ENCODE measurements at regions not wholly inside any gene's neighbourhood (a gene's known extent, or its start where the extent isn't known, plus 50 kb on each side); places are given as distances from the start of the nearest gene placed in this dataset.
A peak's percentile ranks its signal among the peaks of the same experiment; 100 is the strongest.

GRCh38 chr11:27183672-27184457, 143.2 kb downstream of the BBOX1 start:
- CTCF ChIA-PET, result interaction anchor here (0.6 to 5.9 kb wide), 42 partner anchors 8 to 899 kb away, joined by 3 to 134 read pairs (median 4); no protein-coding TSS in a partner anchor
- no peak for TF ChIP-seq ZNF555 (tag by site-specific recombination; conservative IDR thresholded peaks at IDR 0.05)
- no peak for TF ChIP-seq ZBTB48 (tag by site-specific recombination; IDR thresholded peaks at IDR 0.05)
- TF ChIP-seq ZNF23 (tag by site-specific recombination; IDR thresholded peaks at IDR 0.05; ENCODE audit: borderline replicate concordance), result no peak
- TF ChIP-seq ZBTB1 (tag by site-specific recombination; IDR thresholded peaks at IDR 0.05), result no peak
- TF ChIP-seq MZF1 (tag by site-specific recombination; IDR thresholded peaks at IDR 0.05; ENCODE audit: borderline replicate concordance), result no peak
- no peak for TF ChIP-seq ZFP37 (tag by site-specific recombination; IDR thresholded peaks at IDR 0.05)
- 0 out of 2 replicates have a peak, but pooled peaks have one; percentile 42 for TF ChIP-seq ZNF660 (tag by site-specific recombination; IDR thresholded peaks at IDR 0.05)
- TF ChIP-seq ZNF654 (tag by site-specific recombination; IDR thresholded peaks at IDR 0.05; ENCODE audit: low read depth), result peak; percentile 78
- POLR2A ChIA-PET, result interaction anchor here (0.6 to 1.0 kb wide), 3 partner anchors 26 to 302 kb away, joined by 3 to 4 read pairs (median 3); no protein-coding TSS in a partner anchor

GRCh38 chr11:27179334-27179733, 138.7 kb downstream of the BBOX1 start:
- Histone ChIP-seq H3K9me3 (ENCODE audit: control insufficient read depth, insufficient read depth, low read depth, low read length) (no peaks in the 10 kb centered on the region), H3K27ac (ENCODE audit: extremely low read depth, low read depth, low read length) (no peak overlapping the region), H3K4me1 (ENCODE audit: control insufficient read depth, insufficient read depth, low read length) (no peaks in the 10 kb centered on the region), H3K4me3 (ENCODE audit: low read depth, low read length) (no peak overlapping the region), H3K36me3 (ENCODE audit: control insufficient read depth in 2 of 2, insufficient read depth in 1 of 2, low read length in 2 of 2) (peaks cover 0 to 10% of the 10 kb centered on the region in 2 experiments; a peak in 2 of 3 replicates)
- POLR2A ChIA-PET, result no interaction called here
- CTCF ChIA-PET, result interaction anchor here (0.7 to 3.3 kb wide), 7 partner anchors 18 to 320 kb away, joined by 3 to 15 read pairs (median 4); no protein-coding TSS in a partner anchor
- no peak for TF ChIP-seq RBAK (tag by site-specific recombination; IDR thresholded peaks at IDR 0.05)
- no peak for TF ChIP-seq ZNF768 (tag by site-specific recombination; IDR thresholded peaks at IDR 0.05)

More at GRCh38 chr11:27183672-27184457, 143.2 kb downstream of the BBOX1 start:
- Histone ChIP-seq H3K27ac (ENCODE audit: extremely low read depth, low read depth, low read length) (no peak overlapping the region), H3K36me3 (ENCODE audit: control insufficient read depth in 2 of 2, insufficient read depth in 1 of 2, low read length in 2 of 2) (peaks cover 0 to 8% of the 10 kb centered on the region in 2 experiments; a peak in 2 of 3 replicates), H3K9me3 (ENCODE audit: control insufficient read depth, insufficient read depth, low read depth, low read length) (no peaks in the 10 kb centered on the region), H3K4me1 (ENCODE audit: control insufficient read depth, insufficient read depth, low read length) (no peaks in the 10 kb centered on the region), H3K4me3 (ENCODE audit: low read depth, low read length) (no peak overlapping the region)

- no peak overlapping the region for H3K27ac ChIP-seq (ENCODE audit: extremely low read depth, low read depth, low read length)
- ChIA-PET POLR2A (no interaction called here), CTCF (interaction anchor here (0.8 to 3.3 kb wide), 6 partner anchors 18 to 320 kb away, joined by 3 to 15 read pairs (median 4); no protein-coding TSS in a partner anchor)
- no peaks in the 10 kb centered on the region for H3K9me3 ChIP-seq (ENCODE audit: control insufficient read depth, insufficient read depth, low read depth, low read length)
- H3K36me3 ChIP-seq (ENCODE audit: control insufficient read depth in 2 of 2, insufficient read depth in 1 of 2, low read length in 2 of 2), result peaks cover 0 to 10% of the 10 kb centered on the region in 2 experiments; a peak in 2 of 3 replicates
- no peak for TF ChIP-seq ZNF169 (tag by site-specific recombination; IDR thresholded peaks at IDR 0.05)
- TF ChIP-seq ZNF548 (tag by site-specific recombination; IDR thresholded peaks at IDR 0.05), result no peak
- no peak for TF ChIP-seq ZNF677 (tag by site-specific recombination; IDR thresholded peaks at IDR 0.05)
- no peak for TF ChIP-seq ZNF707 (tag by site-specific recombination; IDR thresholded peaks at IDR 0.05)
- no peak for TF ChIP-seq ZNF704 (tag by site-specific recombination; IDR thresholded peaks at IDR 0.05)
- TF ChIP-seq ELK4 (IDR thresholded peaks at IDR 0.05; ENCODE audit: borderline replicate concordance, low read depth, low read length), result no peak
- no peak for TF ChIP-seq KLF16 (tag by site-specific recombination; IDR thresholded peaks at IDR 0.05)
- no peak for TF ChIP-seq GFI1B (tag by site-specific recombination; IDR thresholded peaks at IDR 0.05)
- TF ChIP-seq ZNF768 (tag by site-specific recombination; IDR thresholded peaks at IDR 0.05), result no peak
- TF ChIP-seq ZNF473 (tag by site-specific recombination; IDR thresholded peaks at IDR 0.05), result no peak
- no peak for TF ChIP-seq REPIN1 (tag by site-specific recombination; IDR thresholded peaks at IDR 0.05; ENCODE audit: low read depth)
- TF ChIP-seq ZNF350 (tag by site-specific recombination; IDR thresholded peaks at IDR 0.05), result no peak
- no peak for TF ChIP-seq EGR2 (tag by site-specific recombination; IDR thresholded peaks at IDR 0.05; ENCODE audit: low read depth)
- H3K4me1 ChIP-seq (ENCODE audit: control insufficient read depth, insufficient read depth, low read length), result peaks cover 3% of the 10 kb centered on the region; the same call in 1 of the 2 replicates
- no peak overlapping the region for H3K4me3 ChIP-seq (ENCODE audit: low read depth, low read length)
Observed at GRCh38 chr11:27178859-27179258, 138.2 kb downstream of the BBOX1 start.
